Calu3 (cell line): ENCODE measurements at regions not wholly inside any gene's neighbourhood (a gene's known extent, or its start where the extent isn't known, plus 50 kb on each side); places are given as distances from the start of the nearest gene placed in this dataset.

ENCODE experiments used
- BruUV-seq: library from RNA; stranded (reverse); fragments of 400-500 nt; replicated peaks from 2 replicates; lab custom pipeline; 2021; lab: Mats Ljungman, UMichigan
- CTCF ChIA-PET: fragments of 300-600 bp; sonication (Branson Sonifier 250); formaldehyde crosslinking; loops from one replicate; lab custom pipeline; 2022; ENCODE audit warnings: antibody characterized with exemption; lab: Charles Lee
- DNase-seq: peaks from one replicate; pipeline ENCODE4 v3.0.0; 2022
- H3K27ac Mint-ChIP-seq: one replicate; pipeline ENCODE4 v1.8.0; 2022; ENCODE audit warnings: mixed read lengths; ENCODE audit not compliant: unreplicated experiment
- H3K27me3 Mint-ChIP-seq: one replicate; pipeline ENCODE4 v1.8.0; 2022; ENCODE audit warnings: mixed read lengths; ENCODE audit not compliant: unreplicated experiment
- H3K36me3 Mint-ChIP-seq: one replicate; pipeline ENCODE4 v1.8.0; 2022; ENCODE audit warnings: mild to moderate bottlenecking, moderate library complexity, mixed read lengths; ENCODE audit not compliant: insufficient read depth, unreplicated experiment
- H3K4me1 Mint-ChIP-seq: one replicate; pipeline ENCODE4 v1.8.0; 2022; ENCODE audit warnings: mild to moderate bottlenecking, low read depth, mixed read lengths; ENCODE audit not compliant: unreplicated experiment
- H3K4me3 Mint-ChIP-seq: one replicate; pipeline ENCODE4 v1.8.0; 2022; ENCODE audit warnings: mild to moderate bottlenecking, low read depth, moderate library complexity, mixed read lengths; ENCODE audit not compliant: unreplicated experiment
- H3K9me3 Mint-ChIP-seq: one replicate; pipeline ENCODE4 v1.8.0; 2022; ENCODE audit warnings: low read depth, mixed read lengths; ENCODE audit not compliant: unreplicated experiment
- CTCF ChIP-seq: fragments of 200-600 bp; IDR thresholded peaks from one replicate; pipeline ENCODE4 v1.8.0; 2022; ENCODE audit warnings: antibody characterized with exemption; ENCODE audit not compliant: unreplicated experiment
- intact Hi-C: fragments of 100-400 bp; cut with micrococcal nuclease; formaldehyde crosslinking; loops from one replicate; pipeline ENCODE4 v1.10.0; 2022; ENCODE audit not compliant: unreplicated experiment

- Mint-ChIP-seq H3K27me3 (no peaks in the 10 kb centered on the region), H3K27ac (no peak overlapping the region), H3K4me3 (no peak overlapping the region), H3K36me3 (no peaks in the 10 kb centered on the region), H3K4me1 (no peaks in the 10 kb centered on the region), H3K9me3 (no peaks in the 10 kb centered on the region)
- TF ChIP-seq CTCF, result no peak
- DNase-seq, result no peak
- BruUV-seq, result no TSS peak
- CTCF ChIA-PET, result no interaction called here
- intact Hi-C loops, result no loop called here
Measured at GRCh38 chr6:48977573-48977972, 485.5 kb downstream of the MMUT start.

GRCh38 chr6:48973491-48973890 is 489.6 kb downstream of the MMUT start:
- Mint-ChIP-seq H3K27me3 (no peaks in the 10 kb centered on the region), H3K36me3 (no peaks in the 10 kb centered on the region), H3K27ac (no peak overlapping the region), H3K4me1 (no peaks in the 10 kb centered on the region), H3K4me3 (no peak overlapping the region), H3K9me3 (no peaks in the 10 kb centered on the region)
- CTCF ChIA-PET, result no interaction called here
- no peak for TF ChIP-seq CTCF
- BruUV-seq, result no TSS peak
- intact Hi-C loops, result no loop called here
- DNase-seq, result no peak

GRCh38 chr6:48961781-48962415 is 501.2 kb downstream of the MMUT start:
- Mint-ChIP-seq H3K27me3 (no peaks in the 10 kb centered on the region), H3K36me3 (no peaks in the 10 kb centered on the region), H3K27ac (no peak overlapping the region), H3K4me1 (no peaks in the 10 kb centered on the region), H3K4me3 (no peak overlapping the region), H3K9me3 (no peaks in the 10 kb centered on the region)
- CTCF ChIA-PET, result no interaction called here
- DNase-seq, result no peak
- BruUV-seq, result no TSS peak
- intact Hi-C loops, result no loop called here
- no peak for TF ChIP-seq CTCF

GRCh38 chr6:48959251-48960060 is 503.6 kb downstream of the MMUT start:
- Mint-ChIP-seq H3K4me3 (no peak overlapping the region), H3K27me3 (no peaks in the 10 kb centered on the region), H3K27ac (no peak overlapping the region), H3K36me3 (no peaks in the 10 kb centered on the region), H3K9me3 (peaks cover 2% of the 10 kb centered on the region), H3K4me1 (no peaks in the 10 kb centered on the region)
- DNase-seq, result no peak
- BruUV-seq, result no TSS peak
- intact Hi-C loops, result no loop called here
- TF ChIP-seq CTCF, result no peak
- CTCF ChIA-PET, result no interaction called here
